IMR-90 (cell line): ENCODE measurements at regions not wholly inside any gene's neighbourhood (a gene's known extent, or its start where the extent isn't known, plus 50 kb on each side); places are given as distances from the start of the nearest gene placed in this dataset.

ENCODE experiments used
- ATAC-seq: fragments of 200-7000 bp; cut with Tn5 transposase; 2 replicates; pipeline ENCODE4 v1.9.1; 2020; ENCODE audit warnings: low read depth, mild to moderate bottlenecking, moderate library complexity
- BruUV-seq: library from RNA; stranded (reverse); fragments of 400-500 nt; replicated peaks from 2 replicates; lab custom pipeline; 2021; lab: Mats Ljungman, UMichigan
- CTCF ChIA-PET: fragments of 300-600 bp; formaldehyde crosslinking; extraction: SDS; loops from one replicate; lab custom pipeline; 2021; ENCODE audit warnings: antibody characterized with exemption; lab: Yijun Ruan, JAX
- POLR2A ChIA-PET: fragments of 300-600 bp; sonication (Branson Sonifier 250); formaldehyde crosslinking; loops from one replicate; lab custom pipeline; 2022; ENCODE audit warnings: antibody characterized with exemption; ENCODE audit not compliant: unreplicated experiment; lab: Charles Lee
- DNase-seq: peaks from one replicate; pipeline ENCODE4 v3.0.0; 2013
- H2AFZ ChIP-seq: replicated peaks from 2 replicates; pipeline ENCODE3; 2013; ENCODE audit warnings: low read length, mild to moderate bottlenecking; ENCODE audit not compliant: poor library complexity
- H2AK5ac ChIP-seq: 2 replicates; pipeline ENCODE4 v1.6.1; 2013; ENCODE audit warnings: low read depth, low read length, inconsistent platforms
- H2AK9ac ChIP-seq: replicated peaks from 2 replicates; pipeline ENCODE3; 2013; ENCODE audit warnings: mild to moderate bottlenecking, low read depth, low read length, moderate library complexity; ENCODE audit not compliant: poor library complexity
- H2BK120ac ChIP-seq: 2 replicates; pipeline ENCODE4 v1.6.1; 2013; ENCODE audit warnings: low read depth, low read length, inconsistent platforms
- H2BK15ac ChIP-seq: 3 replicates; pipeline ENCODE4 v1.6.1; 2013; ENCODE audit warnings: low read depth, low read length, inconsistent platforms
- H2BK20ac ChIP-seq: 2 replicates; pipeline ENCODE4 v1.6.1; 2013; ENCODE audit warnings: low read depth, mild to moderate bottlenecking, inconsistent platforms, low read length, moderate library complexity
- H2BK5ac ChIP-seq: 2 replicates; pipeline ENCODE4 v1.6.1; 2013; ENCODE audit warnings: mild to moderate bottlenecking, low read depth, low read length, inconsistent platforms; ENCODE audit not compliant: poor library complexity, severe bottlenecking
- H3K14ac ChIP-seq: replicated peaks from 2 replicates; pipeline ENCODE4 v1.6.1; 2013; ENCODE audit warnings: low read depth, low read length, inconsistent platforms
- H3K18ac ChIP-seq: 2 replicates; pipeline ENCODE4 v1.6.1; 2013; ENCODE audit warnings: low read depth, low read length, control low read depth
- H3K23ac ChIP-seq: 2 replicates; pipeline ENCODE4 v1.6.1; 2013; ENCODE audit warnings: low read depth, low read length, inconsistent platforms
- H3K27ac ChIP-seq: 2 replicates; pipeline ENCODE4 v1.5.1; 2013; ENCODE audit warnings: mild to moderate bottlenecking, control low read depth, low read length; ENCODE audit not compliant: insufficient read depth
- H3K27me3 ChIP-seq: 2 replicates; pipeline ENCODE4 v1.6.1; 2013; ENCODE audit warnings: low read length; ENCODE audit not compliant: control insufficient read depth, insufficient read depth
- H3K36me3 ChIP-seq: 2 replicates; pipeline ENCODE4 v1.6.1; 2013; ENCODE audit warnings: low read length, mixed read lengths; ENCODE audit not compliant: control insufficient read depth, insufficient read depth
- H3K4ac ChIP-seq: 2 replicates; pipeline ENCODE4 v1.6.1; 2013; ENCODE audit warnings: low read depth, low read length, inconsistent platforms
- H3K4me1 ChIP-seq: 2 replicates; pipeline ENCODE4 v1.6.1; 2013; ENCODE audit warnings: low read length, mixed read lengths; ENCODE audit not compliant: control insufficient read depth, insufficient read depth
- H3K4me2 ChIP-seq: 2 replicates; pipeline ENCODE4 v1.6.1; 2013; ENCODE audit warnings: low read depth, mild to moderate bottlenecking, control low read depth, low read length, moderate library complexity
- H3K4me3 ChIP-seq: 2 replicates; pipeline ENCODE4 v1.5.1; 2013; ENCODE audit warnings: low read depth, mild to moderate bottlenecking, control low read depth, low read length, moderate library complexity; ENCODE audit not compliant: insufficient read depth
- H3K56ac ChIP-seq: 2 replicates; pipeline ENCODE4 v1.6.1; 2013; ENCODE audit warnings: low read length, inconsistent platforms; ENCODE audit not compliant: insufficient read depth; ENCODE audit errors: extremely low read depth
- H3K79me1 ChIP-seq, 2 experiments: 2 replicates each; pipeline ENCODE4 v1.6.1; 2013; ENCODE audit warnings: low read length in 2 of 2, inconsistent platforms in 1 of 2, low read depth in 1 of 2
- H3K9ac ChIP-seq: 2 replicates; pipeline ENCODE4 v1.6.1; 2013; ENCODE audit warnings: low read depth, low read length, control low read depth
- H3K9me1 ChIP-seq: 2 replicates; pipeline ENCODE4 v1.6.1; 2013; ENCODE audit warnings: low read length, inconsistent platforms; ENCODE audit not compliant: insufficient read depth
- H3K9me3 ChIP-seq: 2 replicates; pipeline ENCODE4 v1.6.1; 2013; ENCODE audit warnings: low read length; ENCODE audit not compliant: control insufficient read depth, insufficient read depth
- H4K20me1 ChIP-seq: 2 replicates; pipeline ENCODE4 v1.6.1; 2013; ENCODE audit warnings: low read length, inconsistent platforms; ENCODE audit not compliant: insufficient read depth
- H4K5ac ChIP-seq: 2 replicates; pipeline ENCODE4 v1.6.1; 2013; ENCODE audit warnings: mild to moderate bottlenecking, low read depth, low read length, control low read depth
- H4K8ac ChIP-seq, 2 experiments: 2 replicates each; pipeline ENCODE4 v1.6.1; 2013; ENCODE audit warnings: low read depth in 2 of 2, low read length in 2 of 2, control low read depth in 1 of 2, inconsistent platforms in 1 of 2
- H4K91ac ChIP-seq: 2 replicates; pipeline ENCODE4 v1.6.1; 2013; ENCODE audit warnings: low read depth, low read length, inconsistent platforms; ENCODE audit not compliant: insufficient read depth
- CHD1 ChIP-seq: IDR thresholded peaks from 2 replicates; pipeline ENCODE4 v1.6.1; 2012; ENCODE audit warnings: low read depth, low read length, improper control_type of control experiment
- POLR2A ChIP-seq: IDR thresholded peaks from 2 replicates; pipeline ENCODE4 v1.6.1; 2012; ENCODE audit warnings: mild to moderate bottlenecking, low read depth, low read length
- RAD21 ChIP-seq: IDR thresholded peaks from 2 replicates; pipeline ENCODE4 v1.6.1; 2012; ENCODE audit warnings: low read length, improper control_type of control experiment
- WGBS, 2 experiments: methylation state at CpG; one replicate each; pipeline versions ENCODE4 v1.1.5 to v1.1.7; 2013; ENCODE audit warnings: missing lambda C conversion rate in 2 of 2; ENCODE audit not compliant: insufficient read length in 1 of 2; ENCODE audit errors: extremely low coverage in 2 of 2; 5-methylcytosine and 5-hydroxymethylcytosine counted together
- dilution Hi-C: fragments of 300-500 bp; cut with HindIII; formaldehyde crosslinking; loops from one replicate; pipeline ENCODE4 v1.14.3; 2018; ENCODE audit warnings: low sequenced_read_pairs; ENCODE audit not compliant: unreplicated experiment
- in situ Hi-C: fragments of 300-500 bp; cut with MboI; formaldehyde crosslinking; loops from 3 replicates; pipeline ENCODE4 v1.14.3; 2019; ENCODE audit warnings: low sequenced_read_pairs, inconsistent platforms, mixed read lengths
- intact Hi-C: fragments of 100-400 bp; cut with micrococcal nuclease; formaldehyde crosslinking; loops from 2 replicates; pipeline ENCODE4 v1.10.0; 2022

- Histone ChIP-seq H3K18ac (no peak overlapping the region), H3K23ac (no peak overlapping the region), H3K9ac (no peak overlapping the region), H3K4me2 (no peak overlapping the region), H2BK120ac (no peak overlapping the region), H3K14ac (no peak overlapping the region), H2AFZ (no peak overlapping the region), H3K56ac (no peak overlapping the region), H3K79me1 (no peaks in the 10 kb centered on the region), H3K4ac (no peak overlapping the region), H3K9me3 (peaks cover 39% of the 10 kb centered on the region), H3K27me3 (no peaks in the 10 kb centered on the region), H2BK5ac (no peak overlapping the region), H3K27ac (no peak overlapping the region), H4K8ac (no peak overlapping the region), H3K9me1 (no peaks in the 10 kb centered on the region), H3K36me3 (no peaks in the 10 kb centered on the region), H2BK15ac (no peak overlapping the region), H4K91ac (no peak overlapping the region), H2AK9ac (no peak overlapping the region), H4K5ac (no peak overlapping the region), H2BK20ac (no peak overlapping the region), H2AK5ac (no peak overlapping the region), H3K4me3 (no peak overlapping the region), H3K4me1 (no peaks in the 10 kb centered on the region), H4K20me1 (no peaks in the 10 kb centered on the region)
- WGBS, 2 experiments: no CpG with 5 or more reads among the region's 19 CpGs
- CTCF ChIA-PET: no interaction called here
- in situ Hi-C loops: no loop called here
- BruUV-seq: no TSS peak
- intact Hi-C loops: no loop called here
- no peak for DNase-seq
- dilution Hi-C loops: no loop called here
- POLR2A ChIA-PET: no interaction called here
- TF ChIP-seq POLR2A: no peak
- TF ChIP-seq RAD21: no peak
- no peak for TF ChIP-seq CHD1
- ATAC-seq: no peak
Observed at GRCh38 chr13:111656439-111656838, 336.0 kb downstream of the TEX29 start.
